H9 (cell line): ENCODE measurements at regions not wholly inside any gene's neighbourhood (a gene's known extent, or its start where the extent isn't known, plus 50 kb on each side); places are given as distances from the start of the nearest gene placed in this dataset.

Source experiments
- DNase-seq: peaks from one replicate; pipeline ENCODE4 v3.0.0-alpha.2; 2017
- H2AFZ ChIP-seq: one replicate; pipeline ENCODE4 v1.6.1; 2013; ENCODE audit warnings: mild to moderate bottlenecking, low read length, control low read depth, moderate library complexity
- H2AK5ac ChIP-seq: 2 replicates; pipeline ENCODE4 v1.6.1; 2013; ENCODE audit warnings: low read length, control low read depth, mixed read lengths; ENCODE audit not compliant: insufficient read length
- H2BK120ac ChIP-seq: one replicate; pipeline ENCODE4 v1.6.1; 2013; ENCODE audit warnings: low read depth, mild to moderate bottlenecking, low read length, control low read depth, inconsistent platforms; ENCODE audit not compliant: poor library complexity, severe bottlenecking
- H2BK12ac ChIP-seq: 2 replicates; pipeline ENCODE4 v1.6.1; 2013; ENCODE audit warnings: low read length, control low read depth, mixed read lengths, low read depth; ENCODE audit not compliant: insufficient read length
- H2BK15ac ChIP-seq: 2 replicates; pipeline ENCODE4 v1.6.1; 2013; ENCODE audit warnings: low read depth, low read length, control low read depth
- H2BK20ac ChIP-seq: one replicate; pipeline ENCODE4 v1.6.1; 2013; ENCODE audit warnings: low read depth, mild to moderate bottlenecking, low read length, control low read depth, inconsistent platforms; ENCODE audit not compliant: poor library complexity, severe bottlenecking
- H2BK5ac ChIP-seq: 2 replicates; pipeline ENCODE4 v1.6.1; 2013; ENCODE audit warnings: low read length, control low read depth, mixed read lengths; ENCODE audit not compliant: insufficient read length
- H3K14ac ChIP-seq: 2 replicates; pipeline ENCODE4 v1.6.1; 2013; ENCODE audit warnings: low read length, control low read depth; ENCODE audit not compliant: insufficient read depth
- H3K18ac ChIP-seq: 2 replicates; pipeline ENCODE4 v1.6.1; 2013; ENCODE audit warnings: low read depth, mild to moderate bottlenecking, mixed read lengths, low read length, control low read depth; ENCODE audit not compliant: insufficient read length
- H3K23ac ChIP-seq: 2 replicates; pipeline ENCODE4 v1.6.1; 2013; ENCODE audit warnings: low read length, control low read depth, mixed read lengths, low read depth; ENCODE audit not compliant: insufficient read length
- H3K23me2 ChIP-seq: 2 replicates; pipeline ENCODE4 v1.6.1; 2013; ENCODE audit warnings: low read depth, mild to moderate bottlenecking, mixed read lengths, low read length, control low read depth; ENCODE audit not compliant: insufficient read length, poor library complexity, severe bottlenecking
- H3K27ac ChIP-seq: 2 replicates; pipeline ENCODE4 v1.5.1; 2013; ENCODE audit warnings: low read length, control low read depth, mixed read lengths, low read depth; ENCODE audit not compliant: insufficient read length
- H3K27me3 ChIP-seq: 2 replicates; pipeline ENCODE4 v1.6.1; 2013; ENCODE audit warnings: low read length, control low read depth, inconsistent platforms; ENCODE audit not compliant: insufficient read depth
- H3K4ac ChIP-seq: 2 replicates; pipeline ENCODE4 v1.6.1; 2013; ENCODE audit warnings: low read depth, mild to moderate bottlenecking, control low read depth, inconsistent platforms, low read length, moderate library complexity
- H3K4me1 ChIP-seq: 2 replicates; pipeline ENCODE4 v1.6.1; 2013; ENCODE audit warnings: low read length, control low read depth, inconsistent platforms; ENCODE audit not compliant: insufficient read depth
- H3K4me2 ChIP-seq: 2 replicates; pipeline ENCODE4 v1.6.1; 2013; ENCODE audit warnings: low read length, control low read depth, mixed read lengths; ENCODE audit not compliant: insufficient read length, insufficient read depth
- H3K56ac ChIP-seq: 2 replicates; pipeline ENCODE4 v1.6.1; 2013; ENCODE audit warnings: low read depth, mild to moderate bottlenecking, mixed read lengths, low read length, control low read depth; ENCODE audit not compliant: insufficient read length
- H3K79me1 ChIP-seq: 2 replicates; pipeline ENCODE4 v1.6.1; 2013; ENCODE audit warnings: low read depth, mild to moderate bottlenecking, moderate library complexity, low read length, control low read depth, inconsistent platforms; ENCODE audit not compliant: insufficient read depth, poor library complexity, severe bottlenecking
- H3K79me2 ChIP-seq: 2 replicates; pipeline ENCODE4 v1.6.1; 2013; ENCODE audit warnings: low read length, control low read depth, inconsistent platforms; ENCODE audit not compliant: insufficient read depth
- H3K9ac ChIP-seq: 2 replicates; pipeline ENCODE4 v1.6.1; 2013; ENCODE audit warnings: low read length, control low read depth, mixed read lengths; ENCODE audit not compliant: insufficient read length; ENCODE audit errors: extremely low read depth
- H3K9me3 ChIP-seq: one replicate; pipeline ENCODE4 v1.6.1; 2013; ENCODE audit warnings: low read depth, low read length, inconsistent platforms; ENCODE audit not compliant: control insufficient read depth
- H3T11ph ChIP-seq: one replicate; pipeline ENCODE4 v1.6.1; 2013; ENCODE audit warnings: mild to moderate bottlenecking, low read length, control low read depth, inconsistent platforms
- H4K20me1 ChIP-seq: one replicate; pipeline ENCODE4 v1.6.1; 2013; ENCODE audit not compliant: control insufficient read depth, insufficient read length, insufficient read depth
- H4K5ac ChIP-seq: 2 replicates; pipeline ENCODE4 v1.6.1; 2013; ENCODE audit warnings: low read depth, mild to moderate bottlenecking, mixed read lengths, low read length, control low read depth; ENCODE audit not compliant: insufficient read length
- H4K8ac ChIP-seq: replicated peaks from 2 replicates; pipeline ENCODE4 v1.6.1; 2013; ENCODE audit warnings: low read length, control low read depth, mixed read lengths, low read depth; ENCODE audit not compliant: insufficient read length
- H4K91ac ChIP-seq: 2 replicates; pipeline ENCODE4 v1.6.1; 2013; ENCODE audit warnings: low read depth, mild to moderate bottlenecking, moderate library complexity, mixed read lengths, low read length, control low read depth; ENCODE audit not compliant: insufficient read length
- H3K27ac Mint-ChIP-seq, 3 experiments: 2 replicates in 2 of 3; 3 replicates in 1 of 3; pipeline ENCODE4 v1.8.0; 2020 to 2021; ENCODE audit warnings: mixed read lengths in 3 of 3, mild to moderate bottlenecking in 1 of 3, moderate library complexity in 1 of 3
- H3K27me3 Mint-ChIP-seq: 2 replicates; pipeline ENCODE4 v1.8.0; 2021; ENCODE audit warnings: low read depth, mild to moderate bottlenecking, moderate library complexity, mixed read lengths
- H3K36me3 Mint-ChIP-seq, 3 experiments: 2 replicates in 2 of 3; 3 replicates in 1 of 3; pipeline ENCODE4 v1.8.0; 2020 to 2021; ENCODE audit warnings: low read depth in 3 of 3, mixed read lengths in 3 of 3; ENCODE audit not compliant: insufficient read depth in 1 of 3
- H3K4me1 Mint-ChIP-seq, 2 experiments: 2 replicates each; pipeline ENCODE4 v1.8.0; 2020; ENCODE audit warnings: mixed read lengths in 2 of 2
- H3K4me3 Mint-ChIP-seq, 2 experiments: 2 replicates in 1 of 2; 3 replicates in 1 of 2; pipeline ENCODE4 v1.8.0; 2020 to 2021; ENCODE audit warnings: mild to moderate bottlenecking in 2 of 2, mixed read lengths in 2 of 2, moderate library complexity in 1 of 2
- H3K9me3 Mint-ChIP-seq, 2 experiments: 2 replicates in 1 of 2; 3 replicates in 1 of 2; pipeline ENCODE4 v1.8.0; 2020; ENCODE audit warnings: mild to moderate bottlenecking in 2 of 2, mixed read lengths in 2 of 2, moderate library complexity in 1 of 2
- WGBS: extraction: QIAGEN DNeasy Blood & Tissue Kit; methylation state at CpG from one replicate; pipeline ENCODE4 v1.1.7; 2013; ENCODE audit warnings: missing lambda C conversion rate, low lambda C conversion rate, mixed read lengths; ENCODE audit not compliant: insufficient read length; ENCODE audit errors: extremely low coverage; 5-methylcytosine and 5-hydroxymethylcytosine counted together
- TF ChIP-seq, protein P1 (sequence below): fragments of 200-600 bp; sonication (generic); conservative IDR thresholded peaks from 3 replicates; pipeline ENCODE4 v1.8.0; 2021; ENCODE audit warnings: antibody characterized with exemption, mild to moderate bottlenecking

DNA sequence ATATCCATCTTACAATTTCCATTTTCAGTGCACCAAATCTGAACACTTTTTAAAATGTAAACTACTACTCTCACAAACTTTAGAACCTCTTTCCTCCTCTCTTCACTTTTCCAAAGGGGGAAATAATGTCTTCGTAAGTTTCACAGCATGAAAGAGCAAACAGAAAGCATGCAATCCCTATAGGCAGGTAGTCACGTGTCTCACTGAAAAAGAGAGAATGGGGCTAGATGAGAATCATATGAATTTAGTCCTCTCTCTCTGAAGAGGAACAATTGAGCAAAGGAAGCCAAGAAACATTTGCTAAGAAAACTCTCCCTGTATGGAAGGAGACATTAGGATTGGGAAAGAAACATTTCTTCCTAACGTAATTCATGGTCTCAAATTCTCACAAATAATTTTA lies 613.9 kb downstream of the PLA2G4A start:
- H3K23ac ChIP-seq = no peak overlapping the region
- no peak overlapping the region for H2AK5ac ChIP-seq
- H3K27ac ChIP-seq = no peak overlapping the region
- Mint-ChIP-seq H3K4me1 (peaks cover 17 to 19% of the 10 kb centered on the region in 2 experiments), H3K27me3 (no peaks in the 10 kb centered on the region), H3K9me3 (no peaks in the 10 kb centered on the region), H3K27ac (no peak overlapping the region), H3K4me3 (no peak overlapping the region), H3K36me3 (no peaks in the 10 kb centered on the region)
- no peak overlapping the region for H4K5ac ChIP-seq
- no peak overlapping the region for H2BK15ac ChIP-seq
- TF ChIP-seq, protein P1, sequence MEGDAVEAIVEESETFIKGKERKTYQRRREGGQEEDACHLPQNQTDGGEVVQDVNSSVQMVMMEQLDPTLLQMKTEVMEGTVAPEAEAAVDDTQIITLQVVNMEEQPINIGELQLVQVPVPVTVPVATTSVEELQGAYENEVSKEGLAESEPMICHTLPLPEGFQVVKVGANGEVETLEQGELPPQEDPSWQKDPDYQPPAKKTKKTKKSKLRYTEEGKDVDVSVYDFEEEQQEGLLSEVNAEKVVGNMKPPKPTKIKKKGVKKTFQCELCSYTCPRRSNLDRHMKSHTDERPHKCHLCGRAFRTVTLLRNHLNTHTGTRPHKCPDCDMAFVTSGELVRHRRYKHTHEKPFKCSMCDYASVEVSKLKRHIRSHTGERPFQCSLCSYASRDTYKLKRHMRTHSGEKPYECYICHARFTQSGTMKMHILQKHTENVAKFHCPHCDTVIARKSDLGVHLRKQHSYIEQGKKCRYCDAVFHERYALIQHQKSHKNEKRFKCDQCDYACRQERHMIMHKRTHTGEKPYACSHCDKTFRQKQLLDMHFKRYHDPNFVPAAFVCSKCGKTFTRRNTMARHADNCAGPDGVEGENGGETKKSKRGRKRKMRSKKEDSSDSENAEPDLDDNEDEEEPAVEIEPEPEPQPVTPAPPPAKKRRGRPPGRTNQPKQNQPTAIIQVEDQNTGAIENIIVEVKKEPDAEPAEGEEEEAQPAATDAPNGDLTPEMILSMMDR = no peak
- DNase-seq = no peak
- H3K9me3 ChIP-seq = no peaks in the 10 kb centered on the region
- H3K4me2 ChIP-seq = no peak overlapping the region
- no CpG with 5 or more reads among the region's 3 CpGs for WGBS
- no peaks in the 10 kb centered on the region for H3K23me2 ChIP-seq
- no peak overlapping the region for H3K9ac ChIP-seq
- H3K79me1 ChIP-seq = no peaks in the 10 kb centered on the region
- H3K4me1 ChIP-seq = no peaks in the 10 kb centered on the region; the same call in 1 of the 2 replicates
- no peak overlapping the region for H3K14ac ChIP-seq
- H2BK5ac ChIP-seq = no peak overlapping the region
- no peak overlapping the region for H4K8ac ChIP-seq
- H2BK120ac ChIP-seq = no peak overlapping the region
- H3K4ac ChIP-seq = no peak overlapping the region
- no peaks in the 10 kb centered on the region for H3K79me2 ChIP-seq
- H3K27me3 ChIP-seq = no peaks in the 10 kb centered on the region
- no peak overlapping the region for H3K18ac ChIP-seq
- no peaks in the 10 kb centered on the region for H4K20me1 ChIP-seq
- H3T11ph ChIP-seq = no peak overlapping the region
- H2BK12ac ChIP-seq = no peak overlapping the region
- no peak overlapping the region for H3K56ac ChIP-seq
- H2AFZ ChIP-seq = no peak overlapping the region
- H2BK20ac ChIP-seq = no peak overlapping the region
- no peak overlapping the region for H4K91ac ChIP-seq
